ENCODE measurements at regions not wholly inside any gene's neighbourhood (a gene's known extent, or its start where the extent isn't known, plus 50 kb on each side); places are given as distances from the start of the nearest gene placed in this dataset.

- no peak for DNase-seq
- Histone ChIP-seq H3K79me2 (ENCODE audit: insufficient read depth, low read length) (no peaks in the 10 kb centered on the region), H2AFZ (ENCODE audit: insufficient read depth, low read depth, low read length, poor library complexity, severe bottlenecking) (no peak overlapping the region), H3K4me1 (ENCODE audit: control insufficient read depth in 1 of 2, insufficient read depth in 2 of 2, low read length in 2 of 2) (peaks cover 0 to 1% of the 10 kb centered on the region in 2 donors), H3K27me3 (ENCODE audit: control insufficient read depth in 2 of 2, insufficient read depth in 2 of 2, low read length in 2 of 2) (no peaks in the 10 kb centered on the region), H3K9me3 (replicated peaks in 1 of 2; ENCODE audit: control insufficient read depth in 1 of 2, insufficient read depth in 1 of 2, low read length in 2 of 2) (no peaks in the 10 kb centered on the region), H3K9ac (ENCODE audit: insufficient read depth, low read length, poor library complexity, severe bottlenecking) (no peak overlapping the region), H4K20me1 (ENCODE audit: insufficient read depth, low read length) (no peaks in the 10 kb centered on the region), H3K4me2 (replicated peaks; ENCODE audit: extremely low read depth, low read length, poor library complexity, severe bottlenecking) (no peak overlapping the region), H3K36me3 (replicated peaks in 1 of 2; ENCODE audit: control insufficient read depth in 1 of 2, insufficient read depth in 2 of 2, low read length in 2 of 2) (no peaks in the 10 kb centered on the region), H3K4me3 (replicated peaks in 1 of 3; ENCODE audit: low read depth in 2 of 3, low read length in 3 of 3) (no peak overlapping the region), H3K27ac (ENCODE audit: low read depth in 1 of 2, low read length in 2 of 2) (no peak overlapping the region)
- intact Hi-C loops (cut with micrococcal nuclease), result loop anchor here in 1 of 2 donors (5.0 kb wide), 1 partner anchor 60 kb away; no protein-coding TSS in a partner anchor
- no peak for TF ChIP-seq CTCF (IDR thresholded peaks at IDR 0.05)
- 100% methylated on average over 2 of the region's 4 CpGs for WGBS (ENCODE audit: insufficient coverage)
- Mint-ChIP-seq H3K4me3 (no peak overlapping the region), H3K9me3 (peaks cover 0 to 4% (median 0%) of the 10 kb centered on the region in 7 donors), H3K27me3 (ENCODE audit: low read depth in 3 of 3) (no peaks in the 10 kb centered on the region), H3K27ac (no peak overlapping the region), H3K36me3 (peaks cover 0 to 1% of the 10 kb centered on the region in 2 donors), H3K4me1 (peaks cover 2% of the 10 kb centered on the region)
These were observed 200.5 kb upstream of the RREB1 start for GRCh38 chr6:6907286-6907685.

DNA sequence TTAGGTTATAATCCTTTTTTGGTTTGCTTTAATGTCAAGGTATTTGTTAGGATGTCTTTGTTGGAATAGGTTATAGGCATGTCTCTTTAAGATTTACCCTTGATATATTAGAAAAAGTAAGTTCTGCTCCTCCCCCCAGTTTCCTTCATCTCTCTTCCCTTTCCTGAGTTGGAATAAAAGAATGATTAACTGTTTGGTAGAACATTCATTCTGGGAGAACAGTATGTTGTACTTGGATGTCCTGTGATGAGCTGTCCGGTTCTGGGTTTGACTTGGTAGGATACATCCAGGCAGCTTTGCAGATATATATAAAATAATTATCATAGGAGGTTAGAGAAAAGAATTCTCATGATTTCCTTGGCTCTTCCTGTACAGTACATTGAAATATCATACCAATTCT is 199.6 kb upstream of the RREB1 start:
- DNase-seq, result no peak
- Mint-ChIP-seq H3K27ac (no peak overlapping the region), H3K27me3 (ENCODE audit: low read depth in 3 of 3) (no peaks in the 10 kb centered on the region), H3K4me3 (no peak overlapping the region), H3K4me1 (peaks cover 8% of the 10 kb centered on the region), H3K9me3 (peaks cover 0 to 4% (median 0%) of the 10 kb centered on the region in 7 donors), H3K36me3 (peaks cover 0 to under 1% of the 10 kb centered on the region in 2 donors)
- Histone ChIP-seq H3K36me3 (replicated peaks in 1 of 2; ENCODE audit: control insufficient read depth in 1 of 2, insufficient read depth in 2 of 2, low read length in 2 of 2) (no peaks in the 10 kb centered on the region), H3K79me2 (ENCODE audit: insufficient read depth, low read length) (no peaks in the 10 kb centered on the region), H3K27ac (ENCODE audit: low read depth in 1 of 2, low read length in 2 of 2) (no peak overlapping the region), H3K4me2 (replicated peaks; ENCODE audit: extremely low read depth, low read length, poor library complexity, severe bottlenecking) (no peak overlapping the region), H3K9ac (ENCODE audit: insufficient read depth, low read length, poor library complexity, severe bottlenecking) (no peak overlapping the region), H3K27me3 (ENCODE audit: control insufficient read depth in 2 of 2, insufficient read depth in 2 of 2, low read length in 2 of 2) (no peaks in the 10 kb centered on the region), H4K20me1 (ENCODE audit: insufficient read depth, low read length) (no peaks in the 10 kb centered on the region), H3K9me3 (replicated peaks in 1 of 2; ENCODE audit: control insufficient read depth in 1 of 2, insufficient read depth in 1 of 2, low read length in 2 of 2) (no peaks in the 10 kb centered on the region), H3K4me3 (replicated peaks in 1 of 3; ENCODE audit: low read depth in 2 of 3, low read length in 3 of 3) (no peak overlapping the region), H3K4me1 (ENCODE audit: control insufficient read depth in 1 of 2, insufficient read depth in 2 of 2, low read length in 2 of 2) (peaks cover 2 to 10% of the 10 kb centered on the region in 2 donors), H2AFZ (ENCODE audit: insufficient read depth, low read depth, low read length, poor library complexity, severe bottlenecking) (no peak overlapping the region)
- WGBS (ENCODE audit: insufficient coverage), result no CpG with 5 or more reads among the region's 1 CpG
- TF ChIP-seq CTCF (IDR thresholded peaks at IDR 0.05), result no peak
- intact Hi-C loops (cut with micrococcal nuclease), result loop anchor here in 1 of 2 donors (5.0 kb wide), 1 partner anchor 61 kb away; no protein-coding TSS in a partner anchor

All from CD14-positive monocyte (primary cell).